A549 (cell line): ENCODE measurements at regions not wholly inside any gene's neighbourhood (a gene's known extent, or its start where the extent isn't known, plus 50 kb on each side); places are given as distances from the start of the nearest gene placed in this dataset.

Source experiments
- CHD4 ChIP-seq: fragments of 200-600 bp; sonication (generic); IDR thresholded peaks from 2 replicates; pipeline ENCODE4 v1.6.1; 2016; ENCODE audit warnings: antibody characterized with exemption, mild to moderate bottlenecking, borderline replicate concordance
- ESRRA ChIP-seq: fragments of 150-350 bp; IDR thresholded peaks from 2 replicates; pipeline ENCODE4 v1.6.1; 2014; ENCODE audit warnings: mild to moderate bottlenecking, low read length, borderline replicate concordance
- HDAC2 ChIP-seq: fragments of 200-600 bp; sonication (generic); IDR thresholded peaks from 2 replicates; pipeline ENCODE4 v1.6.1; 2016
- JUN ChIP-seq, 2 experiments: fragments of >200 bp; sonication (Bioruptor Twin); formaldehyde crosslinking; IDR thresholded peaks; 2 replicates in 1 of 2; 3 replicates in 1 of 2; pipeline ENCODE4 v1.6.1; 2016 to 2017
- MAZ ChIP-seq: fragments of 150-350 bp; IDR thresholded peaks from 2 replicates; pipeline ENCODE4 v1.6.1; 2014; ENCODE audit warnings: antibody characterized with exemption, low read depth, low read length, borderline replicate concordance
- POLR2A ChIP-seq: IDR thresholded peaks from 2 replicates; pipeline ENCODE4 v1.6.1; 2012; ENCODE audit warnings: mild to moderate bottlenecking, low read length
- REST ChIP-seq: fragments of 200-600 bp; sonication (generic); IDR thresholded peaks from 2 replicates; pipeline ENCODE4 v1.6.1; 2016; ENCODE audit warnings: antibody characterized with exemption, mild to moderate bottlenecking, moderate library complexity
- TF ChIP-seq, protein P1 (sequence below): fragments of >200 bp; sonication (Bioruptor Twin); formaldehyde crosslinking; IDR thresholded peaks from 3 replicates; pipeline ENCODE4 v1.5.1; 2016

GRCh38 chr1:112177314-112177713, 187.8 kb upstream of the KCND3 start:
- TF ChIP-seq CHD4: no peak
- TF ChIP-seq ESRRA: no peak
- TF ChIP-seq, protein P1, sequence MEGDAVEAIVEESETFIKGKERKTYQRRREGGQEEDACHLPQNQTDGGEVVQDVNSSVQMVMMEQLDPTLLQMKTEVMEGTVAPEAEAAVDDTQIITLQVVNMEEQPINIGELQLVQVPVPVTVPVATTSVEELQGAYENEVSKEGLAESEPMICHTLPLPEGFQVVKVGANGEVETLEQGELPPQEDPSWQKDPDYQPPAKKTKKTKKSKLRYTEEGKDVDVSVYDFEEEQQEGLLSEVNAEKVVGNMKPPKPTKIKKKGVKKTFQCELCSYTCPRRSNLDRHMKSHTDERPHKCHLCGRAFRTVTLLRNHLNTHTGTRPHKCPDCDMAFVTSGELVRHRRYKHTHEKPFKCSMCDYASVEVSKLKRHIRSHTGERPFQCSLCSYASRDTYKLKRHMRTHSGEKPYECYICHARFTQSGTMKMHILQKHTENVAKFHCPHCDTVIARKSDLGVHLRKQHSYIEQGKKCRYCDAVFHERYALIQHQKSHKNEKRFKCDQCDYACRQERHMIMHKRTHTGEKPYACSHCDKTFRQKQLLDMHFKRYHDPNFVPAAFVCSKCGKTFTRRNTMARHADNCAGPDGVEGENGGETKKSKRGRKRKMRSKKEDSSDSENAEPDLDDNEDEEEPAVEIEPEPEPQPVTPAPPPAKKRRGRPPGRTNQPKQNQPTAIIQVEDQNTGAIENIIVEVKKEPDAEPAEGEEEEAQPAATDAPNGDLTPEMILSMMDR: no peak
- no peak for TF ChIP-seq HDAC2
- no peak for TF ChIP-seq POLR2A
- no peak for TF ChIP-seq MAZ
- TF ChIP-seq JUN (IDR thresholded peaks at IDR 0.05): no peak
- TF ChIP-seq REST: no peak
